ENCODE measurements at regions not wholly inside any gene's neighbourhood (a gene's known extent, or its start where the extent isn't known, plus 50 kb on each side); places are given as distances from the start of the nearest gene placed in this dataset.

DNA sequence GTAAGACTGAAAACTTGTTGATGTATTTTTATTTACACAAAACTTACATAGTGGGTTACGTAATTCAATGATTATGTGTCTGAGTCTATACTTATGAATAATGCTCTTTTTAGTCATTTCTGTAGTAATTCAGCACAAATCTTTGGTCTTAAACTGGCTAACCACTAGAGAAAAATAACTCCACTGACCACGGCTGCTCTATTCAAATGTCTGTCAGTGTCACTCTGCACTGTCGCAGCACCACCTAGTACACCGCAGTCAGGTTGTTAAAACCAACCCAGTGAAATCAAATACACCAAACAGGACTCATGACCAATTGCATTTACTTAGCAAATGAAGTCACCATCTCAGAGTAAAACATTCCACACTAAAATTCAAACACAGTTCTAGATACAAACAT is 93.5 kb upstream of the CCDC28A start:
- Histone ChIP-seq H3K4me3 (replicated peaks in 1 of 3; ENCODE audit: insufficient read depth in 1 of 3, low read depth in 1 of 3, low read length in 3 of 3) (no peak overlapping the region), H3K9me3 (replicated peaks; ENCODE audit: control insufficient read depth, insufficient read depth, low read length) (no peaks in the 10 kb centered on the region), H3K4me1 (ENCODE audit: control insufficient read depth, extremely low read depth, insufficient read depth, low read length) (peaks cover 2% of the 10 kb centered on the region), H2AFZ (ENCODE audit: low read depth, low read length) (no peak overlapping the region), H3K4me2 (ENCODE audit: insufficient read depth, low read length) (no peak overlapping the region), H4K20me1 (replicated peaks; ENCODE audit: control insufficient read depth, extremely low read depth, insufficient read depth, low read length) (no peaks in the 10 kb centered on the region), H3K79me2 (ENCODE audit: control insufficient read depth, insufficient read depth, low read length) (peaks cover 86% of the 10 kb centered on the region), H3K27ac (ENCODE audit: insufficient read depth, low read depth, low read length) (no peak overlapping the region), H3K9ac (replicated peaks; ENCODE audit: extremely low read depth, insufficient read depth, low read length) (no peak overlapping the region), H3K27me3 (ENCODE audit: control insufficient read depth in 2 of 2, insufficient read depth in 2 of 2, low read length in 2 of 2) (no peaks in the 10 kb centered on the region), H3K9me1 (replicated peaks; ENCODE audit: control insufficient read depth, extremely low read depth, insufficient read depth, low read length) (no peaks in the 10 kb centered on the region), H3K36me3 (ENCODE audit: control insufficient read depth in 2 of 2, extremely low read depth in 1 of 2, insufficient read depth in 2 of 2, low read length in 2 of 2) (no peaks in the 10 kb centered on the region)
- ChIA-PET CTCF (no interaction called here), POLR2A (no interaction called here)
- TF ChIP-seq GATA2 (IDR thresholded peaks at IDR 0.05; ENCODE audit: insufficient read depth, insufficient read length, low read depth, low read length) = no peak
- DNase-seq (ENCODE audit: low read depth, low spot score) (no peak), FAIRE-seq (no peak)
- dilution Hi-C loops (cut with MboI; ENCODE audit: extremely low pct_ligation_motif_present, low sequenced_read_pairs) (no loop called here), intact Hi-C loops (cut with micrococcal nuclease) (no loop called here)
- BruUV-seq (replicated peaks) = no TSS peak

DNA sequence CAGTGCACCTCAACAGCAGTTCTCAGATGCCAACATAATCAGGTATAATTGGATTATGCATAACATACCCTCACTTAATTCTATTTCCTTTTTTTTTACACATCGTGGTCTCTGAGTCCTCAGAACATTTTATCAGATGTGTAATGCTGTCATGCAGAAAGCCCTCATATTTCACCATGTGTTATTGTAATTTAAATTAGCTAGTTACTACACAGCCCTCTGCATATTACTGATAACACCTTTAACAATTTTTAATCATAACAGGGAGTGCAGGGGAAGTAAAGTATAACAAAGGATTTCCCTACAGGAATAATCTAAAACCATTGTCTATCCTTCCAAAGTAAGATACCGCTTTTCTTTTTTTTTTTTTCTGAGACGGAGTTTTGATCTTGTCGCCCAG is 91.9 kb upstream of the CCDC28A start:
- Histone ChIP-seq H3K4me3 (replicated peaks in 1 of 3; ENCODE audit: insufficient read depth in 1 of 3, low read depth in 1 of 3, low read length in 3 of 3) (no peak overlapping the region), H3K9ac (replicated peaks; ENCODE audit: extremely low read depth, insufficient read depth, low read length) (no peak overlapping the region), H3K4me2 (ENCODE audit: insufficient read depth, low read length) (no peak overlapping the region), H4K20me1 (replicated peaks; ENCODE audit: control insufficient read depth, extremely low read depth, insufficient read depth, low read length) (no peaks in the 10 kb centered on the region), H3K4me1 (ENCODE audit: control insufficient read depth, extremely low read depth, insufficient read depth, low read length) (peaks cover 2% of the 10 kb centered on the region), H3K79me2 (ENCODE audit: control insufficient read depth, insufficient read depth, low read length) (peaks cover 86% of the 10 kb centered on the region), H2AFZ (ENCODE audit: low read depth, low read length) (no peak overlapping the region), H3K9me3 (replicated peaks; ENCODE audit: control insufficient read depth, insufficient read depth, low read length) (no peaks in the 10 kb centered on the region), H3K27ac (ENCODE audit: insufficient read depth, low read depth, low read length) (no peak overlapping the region), H3K9me1 (replicated peaks; ENCODE audit: control insufficient read depth, extremely low read depth, insufficient read depth, low read length) (no peaks in the 10 kb centered on the region), H3K36me3 (ENCODE audit: control insufficient read depth in 2 of 2, extremely low read depth in 1 of 2, insufficient read depth in 2 of 2, low read length in 2 of 2) (no peaks in the 10 kb centered on the region), H3K27me3 (ENCODE audit: control insufficient read depth in 2 of 2, insufficient read depth in 2 of 2, low read length in 2 of 2) (no peaks in the 10 kb centered on the region)
- POLR2A ChIA-PET = no interaction called here
- dilution Hi-C loops (cut with MboI; ENCODE audit: extremely low pct_ligation_motif_present, low sequenced_read_pairs) (no loop called here), intact Hi-C loops (cut with micrococcal nuclease) (no loop called here)
- DNase-seq (ENCODE audit: low read depth, low spot score) (peak; percentile 21), FAIRE-seq (no peak)
- no TSS peak for BruUV-seq (replicated peaks)
- CTCF ChIA-PET = interaction anchor here (1.1 to 1.2 kb wide), 2 partner anchors 10 to 27 kb away, joined by 3 read pairs; no protein-coding TSS in a partner anchor
- TF ChIP-seq, protein P1, sequence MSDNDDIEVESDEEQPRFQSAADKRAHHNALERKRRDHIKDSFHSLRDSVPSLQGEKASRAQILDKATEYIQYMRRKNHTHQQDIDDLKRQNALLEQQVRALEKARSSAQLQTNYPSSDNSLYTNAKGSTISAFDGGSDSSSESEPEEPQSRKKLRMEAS (IDR thresholded peaks at IDR 0.05; ENCODE audit: insufficient read depth, insufficient read length) = no peak
- TF ChIP-seq POLR2AphosphoS5 (IDR thresholded peaks at IDR 0.05; ENCODE audit: insufficient read depth, low read depth, low read length) = no peak
- TF ChIP-seq, protein P2, sequence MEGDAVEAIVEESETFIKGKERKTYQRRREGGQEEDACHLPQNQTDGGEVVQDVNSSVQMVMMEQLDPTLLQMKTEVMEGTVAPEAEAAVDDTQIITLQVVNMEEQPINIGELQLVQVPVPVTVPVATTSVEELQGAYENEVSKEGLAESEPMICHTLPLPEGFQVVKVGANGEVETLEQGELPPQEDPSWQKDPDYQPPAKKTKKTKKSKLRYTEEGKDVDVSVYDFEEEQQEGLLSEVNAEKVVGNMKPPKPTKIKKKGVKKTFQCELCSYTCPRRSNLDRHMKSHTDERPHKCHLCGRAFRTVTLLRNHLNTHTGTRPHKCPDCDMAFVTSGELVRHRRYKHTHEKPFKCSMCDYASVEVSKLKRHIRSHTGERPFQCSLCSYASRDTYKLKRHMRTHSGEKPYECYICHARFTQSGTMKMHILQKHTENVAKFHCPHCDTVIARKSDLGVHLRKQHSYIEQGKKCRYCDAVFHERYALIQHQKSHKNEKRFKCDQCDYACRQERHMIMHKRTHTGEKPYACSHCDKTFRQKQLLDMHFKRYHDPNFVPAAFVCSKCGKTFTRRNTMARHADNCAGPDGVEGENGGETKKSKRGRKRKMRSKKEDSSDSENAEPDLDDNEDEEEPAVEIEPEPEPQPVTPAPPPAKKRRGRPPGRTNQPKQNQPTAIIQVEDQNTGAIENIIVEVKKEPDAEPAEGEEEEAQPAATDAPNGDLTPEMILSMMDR (IDR thresholded peaks at IDR 0.05; ENCODE audit: extremely low read depth in 1 of 2, insufficient read depth in 1 of 2, low read depth in 1 of 2, low read length in 2 of 2) = no peak

Measured in endothelial cell of umbilical vein (primary cell).